B cell (primary cell): ENCODE measurements at regions not wholly inside any gene's neighbourhood (a gene's known extent, or its start where the extent isn't known, plus 50 kb on each side); places are given as distances from the start of the nearest gene placed in this dataset.

Experiments used
- ATAC-seq: fragments of 200-7000 bp; cut with Tn5 transposase; one replicate; pipeline ENCODE4 v1.10.0; 2021; ENCODE audit warnings: low read depth, mild to moderate bottlenecking, moderate number of reproducible peaks, moderate library complexity
- CTCF ChIA-PET: fragments of 350-600 bp; sonication (Branson Sonifier 250); formaldehyde crosslinking; loops from one replicate; lab custom pipeline; 2021; ENCODE audit warnings: antibody characterized with exemption, inconsistent platforms; lab: Charles Lee
- POLR2A ChIA-PET: fragments of 350-600 bp; sonication (Branson Sonifier 250); formaldehyde crosslinking; loops from one replicate; lab custom pipeline; 2021; ENCODE audit warnings: antibody characterized with exemption; lab: Charles Lee
- DNase-seq: peaks from one replicate; pipeline ENCODE4 v3.0.0; 2013
- H2AFZ ChIP-seq: 2 replicates; pipeline ENCODE4 v1.6.1; 2012; ENCODE audit warnings: mild to moderate bottlenecking, low read depth, low read length; ENCODE audit not compliant: insufficient read depth, poor library complexity, severe bottlenecking
- H3K27ac ChIP-seq, 2 donors: 1 replicate in 1 of 2; 2 replicates in 1 of 2; pipeline ENCODE4 v1.5.1; 2012 to 2013; ENCODE audit warnings: low read length in 2 of 2, mild to moderate bottlenecking in 2 of 2, moderate library complexity in 1 of 2
- H3K27me3 ChIP-seq, 4 experiments: fragments of 200-600 bp in 1 of 4; sonication (generic) in 1 of 4; replicated peaks in 1 of 4; 1 replicate in 2 of 4; 2 replicates in 2 of 4; pipeline versions ENCODE4 v1.6.1 to v1.7.0; 2013 to 2016; ENCODE audit warnings: low read length in 3 of 4, mild to moderate bottlenecking in 2 of 4, mixed read lengths in 1 of 4, moderate library complexity in 1 of 4; ENCODE audit not compliant: insufficient read depth in 4 of 4, control insufficient read depth in 3 of 4; ENCODE audit errors: control extremely low read depth in 1 of 4
- H3K36me3 ChIP-seq, 2 experiments: replicated peaks in 1 of 2; 1 replicate in 1 of 2; 2 replicates in 1 of 2; pipeline versions ENCODE4 v1.6.1 to v1.7.1; 2013; ENCODE audit warnings: low read length in 1 of 2; ENCODE audit not compliant: insufficient read depth in 2 of 2, control insufficient read depth in 1 of 2; ENCODE audit errors: control extremely low read depth in 1 of 2, extremely low read depth in 1 of 2
- H3K4me1 ChIP-seq, 2 donors: fragments of 200-600 bp in 1 of 2; sonication (generic) in 1 of 2; 1 replicate in 1 of 2; 2 replicates in 1 of 2; pipeline versions ENCODE4 v1.5.1 to v1.6.1; 2013 to 2017; ENCODE audit warnings: low read length in 2 of 2; ENCODE audit not compliant: control insufficient read depth in 2 of 2, insufficient read depth in 2 of 2
- H3K4me2 ChIP-seq: replicated peaks from 2 replicates; pipeline ENCODE3; 2012; ENCODE audit warnings: mild to moderate bottlenecking, low read depth, low read length; ENCODE audit not compliant: poor library complexity, severe bottlenecking
- H3K4me3 ChIP-seq, 5 experiments: fragments of 200-600 bp in 1 of 5; sonication (generic) in 1 of 5; 1 replicate in 3 of 5; 2 replicates in 2 of 5; pipeline versions ENCODE4 v1.5.1 to v1.7.0; 2011 to 2016; ENCODE audit warnings: low read length in 4 of 5, mild to moderate bottlenecking in 4 of 5, low read depth in 2 of 5, control low read depth in 1 of 5, moderate library complexity in 1 of 5; ENCODE audit not compliant: insufficient read depth in 1 of 5; ENCODE audit errors: control extremely low read depth in 1 of 5, extremely low read depth in 1 of 5
- H3K79me2 ChIP-seq: fragments of 200-600 bp; sonication (generic); one replicate; pipeline ENCODE4 v1.6.0; 2016; ENCODE audit warnings: low read length; ENCODE audit not compliant: control insufficient read depth, insufficient read depth
- H3K9ac ChIP-seq: fragments of 200-600 bp; sonication (generic); 2 replicates; pipeline ENCODE4 v1.6.1; 2017; ENCODE audit warnings: mild to moderate bottlenecking, low read length, moderate library complexity
- H3K9me3 ChIP-seq, 3 donors: one replicate each; pipeline versions ENCODE4 v1.6.1 to v1.7.1; 2013; ENCODE audit warnings: low read length in 2 of 3; ENCODE audit not compliant: control insufficient read depth in 2 of 3, insufficient read depth in 1 of 3; ENCODE audit errors: control extremely low read depth in 1 of 3
- H4K20me1 ChIP-seq: 2 replicates; pipeline ENCODE4 v1.6.0; 2012; ENCODE audit warnings: mild to moderate bottlenecking, low read length; ENCODE audit not compliant: insufficient read depth, control insufficient read depth, poor library complexity, severe bottlenecking
- H3K27ac Mint-ChIP-seq: one replicate; pipeline ENCODE4 v1.8.0; 2021; ENCODE audit warnings: mixed read lengths
- H3K27me3 Mint-ChIP-seq: one replicate; pipeline ENCODE4 v1.8.0; 2021; ENCODE audit warnings: mixed read lengths
- H3K4me1 Mint-ChIP-seq: one replicate; pipeline ENCODE4 v1.8.0; 2021; ENCODE audit warnings: mixed read lengths
- H3K4me3 Mint-ChIP-seq: one replicate; pipeline ENCODE4 v1.8.0; 2021; ENCODE audit warnings: mixed read lengths
- H3K9me3 Mint-ChIP-seq: one replicate; pipeline ENCODE4 v1.8.0; 2022; ENCODE audit warnings: mixed read lengths; ENCODE audit not compliant: insufficient read depth
- EZH2 ChIP-seq: IDR thresholded peaks from 2 replicates; pipeline ENCODE4 v1.6.1; 2012; ENCODE audit warnings: borderline replicate concordance, low read depth, mild to moderate bottlenecking, moderate library complexity, low read length; ENCODE audit not compliant: insufficient read depth, poor library complexity, severe bottlenecking
- WGBS: methylation state at CpG from one replicate; pipeline ENCODE4 v1.1.5; 2013; ENCODE audit warnings: missing lambda C conversion rate; ENCODE audit not compliant: insufficient coverage; 5-methylcytosine and 5-hydroxymethylcytosine counted together
- intact Hi-C: fragments of 100-400 bp; cut with micrococcal nuclease; formaldehyde crosslinking; loops from one replicate; pipeline ENCODE4 v1.10.0; 2022
- TF ChIP-seq, protein P1 (sequence below): fragments of 200-600 bp; IDR thresholded peaks from one replicate; pipeline ENCODE4 v1.8.0; 2022; ENCODE audit warnings: antibody characterized with exemption, mild to moderate bottlenecking

DNA sequence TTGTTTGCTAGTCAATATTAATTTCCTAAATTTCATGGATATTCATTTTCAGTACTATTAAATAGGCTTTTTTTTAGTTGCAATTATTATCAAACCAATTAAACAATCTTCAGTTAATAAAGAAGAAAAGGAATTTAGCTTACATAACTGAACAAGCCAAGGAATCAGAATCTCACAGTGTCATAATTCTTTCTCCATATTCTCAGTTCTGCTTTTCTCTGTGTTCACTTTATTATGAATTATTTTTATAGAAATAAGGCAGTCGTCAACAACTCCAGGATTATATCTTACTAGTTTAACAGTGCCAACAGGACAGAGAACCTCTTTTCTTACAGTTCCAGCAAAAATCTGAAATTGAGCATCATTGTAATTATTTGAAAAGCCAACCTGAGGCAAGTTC is 221.7 kb downstream of the CGGBP1 start:
- WGBS, result no CpG with 5 or more reads among the region's 1 CpG
- Histone ChIP-seq H3K4me3 (no peak overlapping the region), H4K20me1 (no peaks in the 10 kb centered on the region), H3K9ac (no peak overlapping the region), H3K9me3 (peaks cover 0 to 4% (median 0%) of the 10 kb centered on the region in 3 donors), H3K36me3 (no peaks in the 10 kb centered on the region), H3K27me3 (no peaks in the 10 kb centered on the region), H3K4me1 (no peaks in the 10 kb centered on the region), H2AFZ (no peak overlapping the region), H3K27ac (no peak overlapping the region), H3K4me2 (no peak overlapping the region), H3K79me2 (no peaks in the 10 kb centered on the region)
- ATAC-seq, result no peak
- Mint-ChIP-seq H3K27me3 (no peaks in the 10 kb centered on the region), H3K4me3 (no peak overlapping the region), H3K9me3 (peaks cover 2% of the 10 kb centered on the region), H3K4me1 (no peaks in the 10 kb centered on the region), H3K27ac (no peak overlapping the region)
- TF ChIP-seq, protein P1, sequence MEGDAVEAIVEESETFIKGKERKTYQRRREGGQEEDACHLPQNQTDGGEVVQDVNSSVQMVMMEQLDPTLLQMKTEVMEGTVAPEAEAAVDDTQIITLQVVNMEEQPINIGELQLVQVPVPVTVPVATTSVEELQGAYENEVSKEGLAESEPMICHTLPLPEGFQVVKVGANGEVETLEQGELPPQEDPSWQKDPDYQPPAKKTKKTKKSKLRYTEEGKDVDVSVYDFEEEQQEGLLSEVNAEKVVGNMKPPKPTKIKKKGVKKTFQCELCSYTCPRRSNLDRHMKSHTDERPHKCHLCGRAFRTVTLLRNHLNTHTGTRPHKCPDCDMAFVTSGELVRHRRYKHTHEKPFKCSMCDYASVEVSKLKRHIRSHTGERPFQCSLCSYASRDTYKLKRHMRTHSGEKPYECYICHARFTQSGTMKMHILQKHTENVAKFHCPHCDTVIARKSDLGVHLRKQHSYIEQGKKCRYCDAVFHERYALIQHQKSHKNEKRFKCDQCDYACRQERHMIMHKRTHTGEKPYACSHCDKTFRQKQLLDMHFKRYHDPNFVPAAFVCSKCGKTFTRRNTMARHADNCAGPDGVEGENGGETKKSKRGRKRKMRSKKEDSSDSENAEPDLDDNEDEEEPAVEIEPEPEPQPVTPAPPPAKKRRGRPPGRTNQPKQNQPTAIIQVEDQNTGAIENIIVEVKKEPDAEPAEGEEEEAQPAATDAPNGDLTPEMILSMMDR, result no peak
- intact Hi-C loops, result no loop called here
- DNase-seq, result no peak
- POLR2A ChIA-PET, result no interaction called here
- CTCF ChIA-PET, result no interaction called here

DNA sequence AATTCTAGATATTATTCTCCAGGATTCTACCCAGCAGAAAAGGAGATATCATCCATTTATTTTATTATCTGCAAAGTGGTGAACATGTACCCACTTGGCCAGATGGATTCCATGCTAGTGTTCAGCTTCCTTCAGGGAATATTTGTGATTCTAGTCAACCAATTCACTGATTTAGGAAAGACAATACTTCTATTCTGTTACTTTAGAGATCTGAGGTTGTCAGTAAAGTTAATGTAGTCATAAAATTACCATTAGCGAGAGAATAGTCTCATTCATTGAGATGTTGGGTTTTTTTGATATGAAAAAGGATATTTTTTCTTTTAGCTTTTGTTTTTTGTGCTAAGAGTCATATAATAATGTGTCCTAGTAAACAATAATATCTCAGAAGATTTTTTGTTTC is 222.8 kb downstream of the CGGBP1 start:
- H3K4me1 ChIP-seq, result no peaks in the 10 kb centered on the region
- no peak overlapping the region for H3K4me2 ChIP-seq
- H3K4me3 Mint-ChIP-seq, result no peak overlapping the region
- H3K4me1 Mint-ChIP-seq, result no peaks in the 10 kb centered on the region
- H3K9me3 ChIP-seq, result peaks cover 0 to 4% (median 1%) of the 10 kb centered on the region in 3 donors
- H3K4me3 ChIP-seq, result no peak overlapping the region
- CTCF ChIA-PET, result no interaction called here
- H3K27me3 Mint-ChIP-seq, result no peaks in the 10 kb centered on the region
- POLR2A ChIA-PET, result no interaction called here
- no peak overlapping the region for H3K27ac ChIP-seq
- peaks cover 2% of the 10 kb centered on the region for H3K9me3 Mint-ChIP-seq
- H3K27ac Mint-ChIP-seq, result no peak overlapping the region
- DNase-seq (no peak), ATAC-seq (no peak)
- H2AFZ ChIP-seq, result no peak overlapping the region
- H3K79me2 ChIP-seq, result no peaks in the 10 kb centered on the region
- WGBS, result no CpG with 5 or more reads among the region's 1 CpG
- TF ChIP-seq, protein P1, result no peak
- TF ChIP-seq EZH2, result no peak
- H3K27me3 ChIP-seq, result no peaks in the 10 kb centered on the region
- no peaks in the 10 kb centered on the region for H3K36me3 ChIP-seq
- intact Hi-C loops, result no loop called here
- no peaks in the 10 kb centered on the region for H4K20me1 ChIP-seq
- H3K9ac ChIP-seq, result no peak overlapping the region
